Right forelimb (tissue), 1 donor: ENCODE measurements at regions not wholly inside any gene's neighbourhood (a gene's known extent, or its start where the extent isn't known, plus 50 kb on each side); places are given as distances from the start of the nearest gene placed in this dataset.

Experiments used
- DNase-seq: peaks from one replicate; pipeline ENCODE4 v3.0.0-alpha.2; 2018

DNA sequence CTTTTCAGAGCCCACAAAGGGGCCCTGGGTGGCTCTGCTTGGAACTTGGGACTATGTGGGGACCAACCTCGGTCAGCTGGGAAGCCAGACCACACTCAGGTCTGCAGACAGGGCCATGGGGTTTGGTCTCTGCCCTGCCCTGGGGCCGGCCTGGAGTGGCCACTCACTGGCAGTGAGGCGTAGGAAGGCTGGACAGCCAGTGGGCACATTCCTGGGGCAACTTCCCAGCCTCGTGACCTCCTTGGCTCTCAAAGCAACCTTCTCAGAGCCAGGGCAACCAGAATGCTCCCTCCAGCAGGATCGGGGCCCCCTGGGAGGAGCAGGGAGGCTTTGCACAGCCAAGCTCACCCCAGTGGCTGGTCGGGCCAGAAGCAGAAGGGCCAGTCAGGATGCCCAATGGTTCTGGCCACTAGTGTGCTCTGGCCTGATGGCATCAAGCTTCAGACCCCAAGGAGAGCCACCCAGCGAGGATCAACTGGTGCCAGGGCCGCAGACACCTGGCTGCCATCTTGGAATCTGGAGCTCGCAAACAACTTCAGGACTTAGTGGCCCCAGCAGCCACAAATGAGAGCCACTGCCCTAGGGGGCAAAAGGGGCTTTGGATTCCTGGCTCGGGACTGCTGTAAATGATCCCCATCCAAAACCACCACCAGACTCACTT, 87.1 kb downstream of the MYEOV start:
- DNase-seq, result peak; percentile 50

DNA sequence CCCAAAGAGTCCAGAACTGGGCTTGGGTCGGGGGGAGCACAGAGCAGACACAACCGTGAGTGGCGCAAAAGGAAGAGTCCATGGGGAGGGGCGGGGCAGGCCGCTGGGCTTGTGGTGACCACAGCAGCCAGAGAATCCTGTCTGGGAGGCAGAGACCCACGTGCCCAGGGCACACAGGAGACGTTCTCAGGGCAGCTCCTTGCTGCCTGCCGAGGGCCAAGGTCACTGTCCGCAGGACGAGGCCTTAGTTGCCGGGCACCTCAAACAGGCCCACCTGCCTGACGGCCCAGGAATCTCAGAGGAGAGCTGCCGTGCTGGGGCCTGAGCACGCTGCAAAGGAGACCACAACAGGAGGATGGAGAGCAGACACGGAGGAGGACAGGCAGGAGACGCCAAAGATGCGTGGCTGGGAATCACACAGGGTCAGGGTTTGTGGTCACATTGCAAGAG, 87.8 kb downstream of the MYEOV start:
- DNase-seq, result peak; percentile 44

DNA sequence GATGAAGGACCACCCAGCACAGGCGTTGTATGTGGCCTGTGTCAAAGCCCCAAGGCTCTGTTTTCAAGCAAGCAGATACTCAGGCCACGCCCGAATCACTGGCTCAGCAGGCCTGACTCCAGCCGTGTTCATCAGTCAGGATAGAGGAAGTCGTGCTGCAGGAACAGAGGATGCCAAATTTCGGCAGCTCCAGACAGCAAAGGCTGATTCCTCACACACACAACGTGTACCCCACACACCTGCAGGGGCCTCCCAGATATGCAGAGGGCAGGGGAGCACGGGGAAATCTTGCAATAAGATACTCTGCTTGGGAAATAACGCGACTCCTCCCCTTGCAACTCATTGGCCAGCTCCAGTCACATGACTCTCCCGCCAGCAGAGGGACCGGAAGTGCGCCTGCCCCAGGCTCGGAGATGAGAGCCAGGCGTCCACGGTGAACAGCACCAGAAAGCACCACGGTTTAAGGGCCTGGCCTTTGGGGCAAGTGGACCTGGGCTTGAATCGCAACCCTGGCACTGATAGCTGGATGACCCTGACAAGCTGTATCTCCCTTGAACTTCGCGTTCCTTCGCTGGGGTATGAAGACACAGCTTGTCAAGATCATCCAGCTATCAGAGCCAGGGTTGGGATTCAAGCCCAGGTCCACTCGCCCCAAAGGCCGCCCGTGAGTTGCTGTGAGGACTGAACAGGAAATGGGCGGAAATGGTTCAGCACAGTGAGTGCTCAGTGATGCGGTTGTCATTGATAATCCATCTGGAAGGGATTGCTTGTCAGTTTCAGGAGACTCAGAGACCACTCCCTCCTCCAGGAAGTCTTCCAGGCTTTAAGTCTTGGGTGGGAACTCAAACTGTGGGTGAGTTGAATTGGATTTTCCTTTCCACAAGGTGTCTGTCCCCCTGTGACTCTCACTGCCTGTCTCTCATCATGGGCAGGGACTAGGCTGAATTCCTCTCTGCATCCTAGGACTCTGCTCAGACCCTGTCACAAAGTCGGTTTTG, 88.5 kb downstream of the MYEOV start:
- DNase-seq, result peak; percentile 57

DNA sequence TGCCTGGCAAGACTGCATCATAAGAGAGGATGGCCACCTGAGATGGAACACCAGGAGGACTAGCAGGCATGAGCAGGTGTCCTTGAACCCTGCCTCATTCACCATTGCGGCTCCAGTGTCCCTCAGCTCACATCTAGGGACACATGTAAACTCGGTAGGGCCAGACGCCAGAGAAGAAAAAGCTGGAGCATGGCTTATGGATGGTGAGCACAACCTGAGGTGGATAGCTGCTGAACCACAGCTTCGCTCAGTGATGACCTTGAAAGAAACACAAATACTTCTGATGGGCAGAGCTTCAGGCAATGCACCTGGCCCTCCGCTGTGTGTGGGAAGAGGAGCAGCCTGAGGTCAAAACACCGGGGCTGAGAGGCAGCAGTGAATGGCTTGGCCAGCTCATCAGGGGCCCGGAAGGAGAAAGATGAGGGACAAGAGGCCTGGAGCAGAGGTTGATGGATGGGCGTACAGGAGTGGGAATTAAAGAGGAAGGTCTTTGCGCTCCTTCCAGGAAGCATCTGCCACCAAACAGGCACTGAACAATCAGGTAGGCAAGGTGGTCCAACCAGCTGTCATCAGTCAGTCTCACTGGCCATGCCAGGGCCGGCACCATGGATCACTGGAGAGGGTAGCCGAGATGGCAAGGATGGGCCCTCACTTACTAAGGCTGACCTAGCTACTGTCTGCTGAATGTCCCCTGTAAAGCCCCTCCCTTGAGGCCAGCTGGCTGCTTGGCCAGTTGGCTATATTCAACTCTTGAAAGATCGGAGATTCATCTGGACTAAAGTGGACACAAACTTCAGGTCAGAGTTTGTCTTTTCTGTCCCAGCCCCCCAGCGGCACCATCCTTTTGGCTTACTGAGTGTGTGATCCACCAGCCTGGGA, 89.7 kb downstream of the MYEOV start:
- DNase-seq, result peak; percentile 38

DNA sequence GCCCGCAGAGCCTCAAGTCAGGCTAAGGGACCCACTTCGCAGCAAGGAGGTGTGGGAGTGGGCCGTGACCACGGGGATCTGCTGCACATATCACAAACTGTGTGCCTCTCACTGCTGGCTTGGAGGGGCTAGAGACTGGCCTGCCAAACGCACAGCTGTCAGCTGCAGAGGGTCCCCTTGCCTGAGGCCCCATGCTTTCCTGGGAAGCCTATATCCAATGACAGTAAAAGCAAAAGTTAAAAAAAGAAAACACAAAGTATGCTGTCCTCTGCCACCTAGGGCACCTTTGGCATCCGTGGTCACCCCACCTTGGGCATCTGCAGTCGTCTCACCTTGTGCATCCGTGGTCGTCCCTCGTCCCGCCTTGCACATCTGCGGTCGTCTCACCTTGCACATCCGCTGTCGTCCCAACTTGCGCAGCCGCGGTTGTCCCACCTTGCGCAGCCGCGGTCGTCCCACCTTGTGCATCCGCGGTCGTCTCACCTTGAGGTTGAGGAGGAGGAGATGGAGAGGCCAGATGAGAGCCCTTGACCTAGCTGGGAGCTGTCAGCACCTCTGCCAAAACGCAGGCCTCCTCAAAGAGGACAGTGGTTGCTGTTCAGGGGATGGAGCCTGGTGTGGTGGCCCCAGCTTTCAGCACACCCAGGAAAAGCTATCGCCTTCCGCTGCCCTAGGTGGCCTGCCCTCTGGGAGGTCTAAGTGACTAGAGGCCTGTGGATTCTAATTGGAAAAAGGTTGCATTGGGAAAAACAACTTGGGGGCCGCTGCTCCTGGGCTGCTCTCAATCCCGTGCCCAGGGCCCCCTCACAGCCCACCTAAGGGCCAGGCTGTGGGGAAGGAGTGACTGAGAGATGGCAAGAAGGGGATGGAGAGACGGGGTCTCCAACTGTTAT, 90.5 kb downstream of the MYEOV start:
- peak; percentile 45 for DNase-seq

DNA sequence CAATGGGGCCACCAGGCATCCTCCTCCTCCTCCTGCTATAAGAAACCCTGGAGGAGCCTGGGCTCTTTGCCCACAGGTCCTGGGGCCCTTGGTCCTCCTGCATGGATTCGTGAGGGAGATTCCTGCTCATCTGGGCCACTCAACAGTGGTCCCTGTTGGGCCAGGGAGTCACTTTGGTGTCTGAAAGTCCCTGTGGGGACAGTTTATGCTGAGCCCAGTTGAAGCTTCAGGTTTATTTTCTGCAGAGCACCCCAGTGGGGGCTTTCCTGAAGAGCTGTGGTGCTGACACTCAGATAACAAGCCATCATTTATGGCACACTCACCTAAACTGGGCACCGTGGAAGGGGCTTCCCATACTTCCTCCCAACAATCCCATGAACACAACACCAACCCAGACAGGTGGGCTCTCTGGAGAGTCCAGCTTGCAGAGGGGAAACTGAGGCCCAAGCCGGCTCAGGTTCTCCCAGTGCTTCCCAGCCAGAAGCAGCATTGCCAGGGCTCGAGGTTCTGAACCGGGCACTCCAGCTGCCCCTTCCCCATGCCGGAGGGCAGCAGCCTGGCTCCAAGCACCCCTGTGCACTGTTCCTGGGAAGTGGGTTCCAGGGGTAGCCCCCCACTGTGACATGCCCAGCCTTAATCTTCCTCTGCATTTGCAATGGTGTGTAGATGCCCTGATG, 91.3 kb downstream of the MYEOV start:
- peak; percentile 36 for DNase-seq

DNA sequence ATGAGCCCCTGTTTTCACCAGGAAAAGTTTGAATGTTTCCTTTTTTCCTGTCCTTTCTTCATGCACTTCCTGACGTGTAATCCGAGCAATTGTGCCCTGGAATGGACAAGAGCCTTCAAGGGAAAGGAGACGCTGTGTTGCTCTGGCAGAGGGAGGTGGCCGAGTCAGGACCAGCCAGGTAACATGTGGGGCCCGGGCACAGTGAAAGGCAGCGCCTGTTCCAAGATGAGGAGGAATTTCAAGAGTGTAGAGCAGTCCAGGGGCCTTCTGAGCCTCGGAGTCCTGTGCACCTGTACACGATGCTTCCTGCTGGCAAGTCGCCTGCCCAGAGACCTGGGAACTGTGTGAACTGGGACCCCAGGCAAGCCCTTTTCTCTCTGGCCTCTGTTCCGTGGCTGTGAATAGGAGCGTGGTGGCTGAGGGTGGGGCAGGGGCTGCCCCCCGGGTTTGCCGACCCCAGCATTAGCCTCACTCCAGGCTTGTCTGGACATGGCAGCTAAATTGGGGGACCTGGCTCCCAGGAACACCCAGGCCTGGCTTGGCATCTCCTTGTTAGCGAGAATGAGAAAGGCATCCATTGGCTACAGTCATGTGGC, 92.0 kb downstream of the MYEOV start:
- DNase-seq, result peak; percentile 19

DNA sequence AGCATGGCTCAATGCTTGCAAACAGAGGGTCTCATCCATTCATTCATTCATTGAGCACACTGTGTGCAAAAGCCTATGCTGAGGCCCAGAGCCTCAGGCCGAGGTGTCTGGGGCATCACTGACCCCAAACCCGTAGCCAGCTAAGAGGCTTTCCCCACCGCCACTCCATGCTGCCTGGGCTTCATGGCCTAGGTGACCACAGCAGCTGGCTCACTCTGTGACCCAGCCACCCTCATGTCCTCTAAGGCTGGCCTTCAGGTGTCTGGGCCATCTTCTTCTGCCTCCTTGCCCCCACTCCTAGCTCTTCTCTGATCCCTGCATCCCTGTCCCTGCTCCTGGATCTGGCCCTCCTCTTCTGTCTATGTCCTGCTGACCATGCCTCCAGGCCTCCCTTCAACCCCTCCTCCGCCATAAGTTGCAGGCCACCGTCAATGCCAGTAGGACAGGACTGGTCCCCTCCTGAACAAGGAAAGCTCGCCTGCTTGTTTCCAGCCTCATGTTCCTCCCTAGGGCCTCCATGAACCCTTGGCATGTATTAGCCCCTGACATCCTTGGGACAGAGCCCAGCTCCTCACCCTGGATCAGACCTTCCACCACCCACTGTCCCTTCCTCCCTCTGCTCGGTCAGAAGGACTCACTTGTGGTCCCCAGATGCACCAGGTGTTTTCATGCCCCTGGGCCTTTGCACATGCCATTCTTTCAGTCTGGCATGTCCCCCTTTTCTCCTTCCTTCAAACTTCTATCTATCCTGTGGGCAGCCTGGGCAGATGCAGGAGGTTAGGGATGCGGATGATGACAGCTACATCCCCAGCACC, 92.8 kb downstream of the MYEOV start:
- peak; percentile 24 for DNase-seq

DNA sequence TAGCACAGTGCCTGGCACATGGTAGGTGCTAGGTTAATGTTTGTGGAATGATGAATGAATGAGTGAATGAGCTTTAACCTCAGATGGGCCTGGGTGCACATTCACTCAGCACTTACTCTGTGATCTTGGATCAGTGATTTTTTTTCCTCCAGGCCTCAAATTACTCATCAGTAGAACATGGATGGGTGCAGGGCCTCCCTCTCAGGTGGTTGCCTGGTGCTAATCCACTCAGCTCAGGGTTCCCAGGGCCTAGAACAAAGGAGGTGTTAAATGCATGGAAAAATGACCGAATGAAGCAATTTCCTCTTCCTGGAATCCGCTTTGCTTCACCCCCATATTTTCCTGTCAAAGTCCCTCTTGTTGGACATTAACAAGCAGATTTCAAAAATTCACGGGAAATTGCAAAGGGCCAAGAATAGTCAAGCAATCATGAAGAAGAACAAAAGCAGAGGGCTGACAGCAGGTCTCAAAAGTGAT, 93.5 kb downstream of the MYEOV start:
- peak; percentile 27 for DNase-seq

DNA sequence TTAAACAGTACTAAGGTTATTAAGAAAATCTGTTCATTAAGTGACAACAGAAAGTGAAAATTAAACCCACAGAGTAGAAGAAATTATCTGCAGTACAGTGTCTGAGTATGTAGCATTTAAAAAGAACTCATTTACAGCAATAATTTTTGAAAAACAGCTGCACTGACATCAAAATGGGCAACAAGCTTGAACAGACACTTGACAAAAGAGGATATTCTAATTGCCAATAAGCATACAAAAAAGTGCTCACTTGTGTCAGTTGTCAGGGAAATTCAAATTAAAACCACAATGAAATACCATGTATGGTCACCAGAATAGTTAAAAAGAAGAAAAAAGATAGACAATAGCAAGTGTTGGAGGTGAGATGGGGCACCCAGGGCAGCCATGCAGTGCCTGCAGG, 93.3 kb upstream of the LINC01488 start:
- no peak for DNase-seq

DNA sequence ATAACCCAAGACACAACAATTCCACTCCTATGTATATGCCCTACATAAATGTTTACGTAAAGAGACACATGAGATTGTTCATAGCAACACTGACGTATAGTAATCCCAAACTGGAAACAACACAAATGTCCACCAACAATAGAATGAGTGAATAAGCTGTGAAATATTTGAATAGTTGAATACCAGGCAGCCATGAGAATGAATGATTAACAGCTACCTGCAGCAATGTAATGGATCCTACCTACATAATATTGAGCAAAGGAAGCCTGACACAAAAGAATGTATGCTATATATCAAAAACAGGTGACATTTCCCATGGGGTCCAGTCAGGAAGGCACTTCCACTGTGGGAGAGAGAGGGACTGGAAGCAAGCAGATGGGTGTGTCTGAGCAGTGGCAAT, 92.8 kb upstream of the LINC01488 start:
- DNase-seq, result no peak

DNA sequence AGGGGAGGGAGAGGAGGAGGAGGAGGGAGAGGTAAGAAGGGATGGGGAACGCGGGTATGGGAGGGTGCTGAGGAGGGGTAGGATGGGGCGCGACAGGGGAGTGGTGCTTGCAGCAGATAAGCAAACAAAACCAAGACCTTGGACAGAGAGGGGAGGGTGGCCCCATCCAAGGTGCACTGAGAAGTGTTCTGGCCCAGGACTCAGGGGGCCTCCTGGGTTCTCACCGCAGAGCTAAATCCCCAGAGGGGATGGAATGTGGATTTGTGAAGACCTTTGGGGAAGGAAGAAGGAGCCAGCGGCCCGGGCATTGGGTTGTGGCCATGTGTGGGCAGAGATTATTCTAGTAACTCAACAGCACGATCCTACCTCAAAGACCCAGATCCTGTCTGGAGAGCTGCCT, 90.9 kb upstream of the LINC01488 start:
- DNase-seq, result peak; percentile 3

DNA sequence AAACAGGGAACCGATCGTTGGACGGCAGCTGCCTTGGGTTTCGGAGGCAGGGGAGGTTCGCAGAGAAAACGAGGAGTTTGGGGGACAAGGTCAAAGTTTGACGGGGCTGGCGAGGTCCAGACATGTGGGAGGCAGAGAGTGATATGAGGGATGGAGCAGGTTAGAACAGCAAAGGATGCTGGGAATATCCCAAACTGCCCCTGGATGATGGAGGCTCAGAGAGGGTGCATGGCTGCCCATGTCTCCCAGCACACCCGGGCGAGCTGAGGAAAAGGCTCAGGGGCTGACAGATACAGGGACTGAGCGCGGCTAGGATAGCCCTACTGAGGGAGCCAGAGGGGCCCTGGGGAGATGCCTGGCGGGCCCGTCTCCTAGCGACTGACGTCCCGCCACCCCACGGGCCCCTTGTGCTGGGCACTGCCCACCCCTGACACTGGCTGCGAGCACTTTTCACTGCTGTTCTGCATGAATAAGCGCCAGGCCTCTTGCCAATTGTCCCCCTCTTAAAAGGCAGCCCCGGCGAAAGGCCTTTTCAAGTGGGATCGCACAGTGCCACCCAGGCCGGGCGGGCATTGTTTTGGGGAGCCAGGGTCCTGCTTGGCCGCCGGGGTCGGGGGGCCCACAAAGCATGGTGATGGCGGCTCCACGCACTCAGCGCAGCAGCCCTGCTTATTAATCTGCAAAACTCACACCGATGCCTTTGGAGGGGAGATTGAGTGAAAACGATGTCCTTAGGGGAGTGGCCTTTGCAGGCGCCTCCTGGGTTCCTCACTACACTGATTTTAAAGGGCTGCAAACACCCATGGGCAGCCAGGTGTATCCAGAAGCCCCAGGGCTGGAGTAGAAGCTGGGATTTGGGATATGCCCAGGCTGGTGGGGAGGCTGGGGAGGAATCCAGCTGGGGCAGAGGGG, 90.0 kb upstream of the LINC01488 start:
- DNase-seq, result peak; percentile 22

DNA sequence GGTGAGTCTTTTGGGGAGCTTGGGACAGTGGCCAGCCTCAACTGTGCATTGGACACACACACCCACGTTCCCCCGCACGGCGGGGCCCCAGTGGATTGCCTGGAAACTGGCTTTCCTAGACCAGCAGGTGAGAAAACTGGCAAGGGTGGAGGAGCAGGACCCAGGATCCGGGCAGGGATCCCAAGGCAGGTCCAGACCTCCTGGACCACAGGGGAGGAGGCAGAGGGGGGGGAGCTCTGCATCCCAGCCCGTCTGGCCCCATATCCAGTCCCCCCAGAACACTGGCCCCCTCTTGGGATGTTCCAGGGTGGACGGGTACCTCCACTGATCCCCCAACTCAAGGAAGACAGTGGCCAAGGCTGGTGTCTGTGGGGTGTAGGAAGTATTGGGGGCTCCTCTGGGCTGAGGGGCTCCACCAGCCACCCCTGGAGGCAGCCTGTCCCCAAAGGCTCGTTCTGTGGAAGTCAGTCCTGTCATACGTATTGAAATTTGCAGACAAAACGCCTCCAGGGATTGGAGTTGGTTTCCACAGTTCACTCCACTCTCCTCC, 89.3 kb upstream of the LINC01488 start:
- DNase-seq, result no peak

DNA sequence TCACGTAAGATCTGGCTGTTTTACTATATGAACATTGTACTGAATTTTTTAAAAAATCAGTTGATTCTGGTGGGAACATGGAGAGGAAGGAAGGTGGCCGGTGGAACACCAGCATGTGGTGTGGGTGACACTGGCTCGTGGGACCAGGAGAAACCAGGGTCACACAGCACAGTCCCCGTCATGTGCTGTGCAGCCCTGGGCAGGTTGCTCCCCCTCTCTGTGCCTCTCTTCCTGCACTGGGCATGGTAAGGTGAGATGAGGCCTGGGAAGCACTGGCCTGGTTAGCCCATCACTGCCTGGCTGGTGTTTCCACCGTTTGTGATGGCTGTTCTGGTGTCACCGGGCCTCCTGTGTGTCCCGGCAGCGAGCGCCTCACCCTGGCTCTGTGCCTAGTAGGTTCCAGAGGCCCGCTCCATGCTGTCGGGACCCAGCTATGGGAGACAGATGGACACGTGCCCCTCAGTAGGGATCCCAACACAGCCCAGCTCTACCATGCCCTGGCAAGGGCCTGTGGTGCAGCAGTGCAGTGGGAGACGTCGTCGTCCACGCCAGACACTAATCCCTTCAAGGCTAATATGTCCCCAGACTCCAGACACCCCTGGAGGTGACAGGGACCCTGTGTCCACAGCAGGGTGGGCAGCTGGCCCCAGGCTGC, 88.2 kb upstream of the LINC01488 start:
- DNase-seq, result no peak

DNA sequence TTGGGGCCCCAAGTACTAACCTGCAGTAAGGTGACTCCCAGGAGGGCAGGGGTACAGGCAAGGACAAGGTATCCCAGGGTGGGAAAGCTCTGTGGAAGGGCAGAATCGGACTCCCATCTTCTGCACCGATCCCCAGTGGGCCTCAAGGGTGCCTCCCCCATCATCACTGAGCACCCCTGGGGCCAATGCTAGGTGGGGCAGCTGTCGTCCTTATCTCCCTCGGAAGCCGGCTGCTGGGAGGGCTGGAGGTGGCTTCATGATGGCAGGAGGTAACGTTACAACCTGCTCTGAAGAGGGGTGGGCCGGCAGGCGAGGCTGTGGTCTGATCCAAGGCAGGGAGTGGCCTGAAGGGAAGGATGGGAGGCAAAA, 87.6 kb upstream of the LINC01488 start:
- DNase-seq, result no peak

DNA sequence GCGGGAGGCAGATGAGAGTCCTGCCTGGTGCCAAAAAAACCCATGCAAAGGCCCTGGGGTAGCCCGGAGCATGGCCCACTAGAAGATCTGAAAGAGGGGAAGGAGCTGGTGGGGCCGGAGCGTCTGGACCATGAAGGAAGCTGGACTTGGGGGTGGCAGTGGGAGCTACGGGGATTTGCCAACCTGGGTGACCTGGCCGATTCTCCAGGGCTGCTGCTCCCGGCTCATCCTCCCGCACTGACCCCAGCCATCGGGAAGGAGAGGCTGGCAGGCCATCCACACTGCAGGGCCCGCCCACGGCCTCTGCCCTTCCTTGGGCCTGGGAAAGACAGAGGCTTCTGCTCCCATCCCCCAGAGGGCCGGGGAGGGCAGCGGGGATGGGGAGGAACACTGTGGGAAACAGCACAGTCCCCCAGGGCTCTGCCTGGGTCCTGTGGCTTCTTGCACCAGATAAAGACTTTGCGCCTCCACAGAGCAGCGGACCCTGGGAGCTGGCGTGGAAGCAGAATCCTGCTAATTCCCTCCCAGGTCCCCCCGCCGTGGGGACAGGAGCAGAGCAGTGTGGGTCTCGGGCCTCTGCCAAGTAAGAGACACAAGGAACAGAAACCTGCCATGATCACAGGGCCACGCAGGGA, 87.1 kb upstream of the LINC01488 start:
- no peak for DNase-seq
